H1 (cell line): ENCODE measurements at regions not wholly inside any gene's neighbourhood (a gene's known extent, or its start where the extent isn't known, plus 50 kb on each side); places are given as distances from the start of the nearest gene placed in this dataset.

Experiments
- CTCF ChIA-PET: fragments of 300-600 bp; sonication (Branson Sonifier 250); formaldehyde crosslinking; loops from one replicate; lab custom pipeline; 2021; ENCODE audit not compliant: partially characterized antibody; lab: Charles Lee
- POLR2A ChIA-PET: fragments of 300-600 bp; sonication (Branson Sonifier 250); formaldehyde crosslinking; loops from one replicate; lab custom pipeline; 2021; ENCODE audit warnings: inconsistent platforms; ENCODE audit not compliant: partially characterized antibody; lab: Charles Lee
- DNase-seq, 2 experiments: peaks; one replicate each; pipeline versions ENCODE4 v3.0.0 to v3.0.0-alpha.2; 2010 to 2022; ENCODE audit warnings: low spot score in 2 of 2, low read depth in 1 of 2, mixed read lengths in 1 of 2
- FAIRE-seq: peaks from 2 replicates; lab custom pipeline; 2011; peaks lifted over from hg19 to GRCh38; lab: Jason Lieb, UNC
- H2AFZ ChIP-seq: 2 replicates; pipeline ENCODE4 v1.8.1; 2012; ENCODE audit warnings: low read length, inconsistent platforms
- H2AK5ac ChIP-seq: 2 replicates; pipeline ENCODE4 v1.6.1; 2013; ENCODE audit warnings: low read depth, low read length
- H2BK120ac ChIP-seq: replicated peaks from 2 replicates; pipeline ENCODE3; 2013; ENCODE audit warnings: low read depth, low read length, inconsistent platforms
- H2BK12ac ChIP-seq: 2 replicates; pipeline ENCODE4 v1.6.1; 2013; ENCODE audit warnings: low read depth, low read length
- H2BK15ac ChIP-seq: 2 replicates; pipeline ENCODE4 v1.6.1; 2013; ENCODE audit warnings: low read length
- H2BK20ac ChIP-seq: 2 replicates; pipeline ENCODE4 v1.6.1; 2013; ENCODE audit warnings: low read length
- H2BK5ac ChIP-seq: 2 replicates; pipeline ENCODE4 v1.6.1; 2013; ENCODE audit warnings: low read depth, low read length
- H3K14ac ChIP-seq: 2 replicates; pipeline ENCODE4 v1.6.1; 2013; ENCODE audit warnings: inconsistent platforms; ENCODE audit not compliant: insufficient read length
- H3K18ac ChIP-seq: 2 replicates; pipeline ENCODE4 v1.6.1; 2013; ENCODE audit warnings: low read length; ENCODE audit errors: extremely low read depth
- H3K23ac ChIP-seq: 2 replicates; pipeline ENCODE4 v1.6.1; 2013; ENCODE audit warnings: inconsistent platforms; ENCODE audit not compliant: insufficient read length
- H3K23me2 ChIP-seq: 2 replicates; pipeline ENCODE4 v1.6.1; 2013; ENCODE audit warnings: low read depth, low read length
- H3K27ac ChIP-seq: 2 replicates; pipeline ENCODE4 v1.6.1; 2011; ENCODE audit warnings: low read depth, low read length, inconsistent platforms
- H3K27me3 ChIP-seq, 4 experiments: replicated peaks in 1 of 4; 1 replicate in 1 of 4; 2 replicates in 3 of 4; pipeline versions ENCODE4 v1.6.1 to v1.8.1; 2011 to 2013; ENCODE audit warnings: low read length in 3 of 4, mild to moderate bottlenecking in 3 of 4, inconsistent platforms in 2 of 4, mixed read lengths in 2 of 4, moderate library complexity in 1 of 4; ENCODE audit not compliant: control insufficient read depth in 3 of 4, insufficient read depth in 3 of 4; ENCODE audit errors: extremely low read depth in 1 of 4
- H3K36me3 ChIP-seq, 4 experiments: 2 replicates each; pipeline versions ENCODE4 v1.6.1 to v1.8.1; 2011 to 2013; ENCODE audit warnings: mild to moderate bottlenecking in 4 of 4, low read length in 3 of 4, moderate library complexity in 2 of 4, control low read depth in 1 of 4, inconsistent platforms in 1 of 4; ENCODE audit not compliant: insufficient read depth in 4 of 4, control insufficient read depth in 2 of 4
- H3K4ac ChIP-seq: replicated peaks from 2 replicates; pipeline ENCODE3; 2013; ENCODE audit warnings: low read length, low read depth, mixed read lengths, inconsistent platforms; ENCODE audit not compliant: insufficient read length
- H3K4me1 ChIP-seq, 4 experiments: replicated peaks in 1 of 4; 1 replicate in 1 of 4; 2 replicates in 3 of 4; pipeline versions ENCODE4 v1.6.1 to v1.8.1; 2011 to 2013; ENCODE audit warnings: low read length in 3 of 4, inconsistent platforms in 2 of 4, mixed read lengths in 1 of 4; ENCODE audit not compliant: insufficient read depth in 4 of 4, control insufficient read depth in 3 of 4
- H3K4me2 ChIP-seq, 2 experiments: 2 replicates each; pipeline versions ENCODE4 v1.6.1 to v1.8.1; 2011 to 2013; ENCODE audit warnings: low read depth in 2 of 2, low read length in 2 of 2, control low read depth in 1 of 2, inconsistent platforms in 1 of 2, mild to moderate bottlenecking in 1 of 2; ENCODE audit not compliant: insufficient read depth in 1 of 2
- H3K4me3 ChIP-seq, 4 experiments: fragments of 200-600, 300-600 bp in 1 of 4; sonication (generic), shearing (Covaris generic), sonication (Bioruptor Twin) in 1 of 4; 2 replicates each; pipeline versions ENCODE4 v1.5.1 to v1.8.1; 2011 to 2016; ENCODE audit warnings: low read length in 4 of 4, low read depth in 3 of 4, control low read depth in 2 of 4, inconsistent platforms in 2 of 4, mild to moderate bottlenecking in 2 of 4, mixed read lengths in 1 of 4, moderate library complexity in 1 of 4; ENCODE audit not compliant: insufficient read depth in 2 of 4; ENCODE audit errors: extremely low read depth in 1 of 4
- H3K56ac ChIP-seq: replicated peaks from 2 replicates; pipeline ENCODE3; 2013; ENCODE audit warnings: low read depth, mild to moderate bottlenecking, mixed read lengths, low read length, inconsistent platforms; ENCODE audit not compliant: insufficient read length
- H3K79me1 ChIP-seq: 2 replicates; pipeline ENCODE4 v1.6.1; 2013; ENCODE audit warnings: low read depth, low read length, control low read depth
- H3K79me2 ChIP-seq, 2 experiments: 2 replicates each; pipeline versions ENCODE4 v1.6.1 to v1.8.1; 2012 to 2013; ENCODE audit warnings: low read length in 2 of 2, mild to moderate bottlenecking in 2 of 2, inconsistent platforms in 1 of 2; ENCODE audit not compliant: insufficient read depth in 2 of 2, control insufficient read depth in 1 of 2
- H3K9ac ChIP-seq, 4 experiments: replicated peaks in 1 of 4; 1 replicate in 1 of 4; 2 replicates in 3 of 4; pipeline versions ENCODE4 v1.6.1 to v1.8.1; 2011 to 2013; ENCODE audit warnings: low read depth in 3 of 4, low read length in 3 of 4, control low read depth in 2 of 4, mild to moderate bottlenecking in 2 of 4, moderate library complexity in 2 of 4, inconsistent platforms in 1 of 4; ENCODE audit errors: extremely low read depth in 1 of 4
- H3K9me3 ChIP-seq, 2 experiments: 2 replicates each; pipeline versions ENCODE4 v1.6.1 to v1.8.1; 2012 to 2013; ENCODE audit warnings: mild to moderate bottlenecking in 2 of 2, moderate library complexity in 2 of 2, control low read depth in 1 of 2, inconsistent platforms in 1 of 2, low read depth in 1 of 2, low read length in 1 of 2, mixed read lengths in 1 of 2; ENCODE audit not compliant: insufficient read depth in 2 of 2
- H4K20me1 ChIP-seq, 2 experiments: replicated peaks in 1 of 2; 2 replicates each; pipeline versions ENCODE3 to v1.8.1; 2011 to 2013; ENCODE audit warnings: inconsistent platforms in 2 of 2, low read length in 2 of 2, mild to moderate bottlenecking in 1 of 2; ENCODE audit not compliant: insufficient read depth in 2 of 2, control insufficient read depth in 1 of 2
- H4K5ac ChIP-seq: 2 replicates; pipeline ENCODE4 v1.6.1; 2013; ENCODE audit warnings: low read length, low read depth, mixed read lengths, inconsistent platforms; ENCODE audit not compliant: insufficient read length
- H4K8ac ChIP-seq: 2 replicates; pipeline ENCODE4 v1.8.0; 2013; ENCODE audit warnings: mild to moderate bottlenecking, moderate library complexity, low read length, inconsistent platforms; ENCODE audit not compliant: insufficient read depth; ENCODE audit errors: extremely low read depth
- H4K91ac ChIP-seq: replicated peaks from 2 replicates; pipeline ENCODE3; 2013; ENCODE audit warnings: low read length, mixed read lengths, inconsistent platforms; ENCODE audit not compliant: insufficient read length
- ATF3 ChIP-seq: IDR thresholded peaks from 2 replicates; pipeline ENCODE4 v1.6.1; 2011; ENCODE audit warnings: low read depth, mild to moderate bottlenecking, low read length; ENCODE audit not compliant: insufficient read depth
- CBX5 ChIP-seq: fragments of 300-800, 300-1000 bp; sonication (generic); IDR thresholded peaks from 2 replicates; pipeline ENCODE4 v1.7.1; 2016; ENCODE audit warnings: antibody characterized with exemption, low read length, low read depth
- CEBPB ChIP-seq: IDR thresholded peaks from 2 replicates; pipeline ENCODE4 v1.6.1; 2012; ENCODE audit warnings: low read depth, low read length
- CTBP2 ChIP-seq: IDR thresholded peaks from 2 replicates; pipeline ENCODE4 v1.7.0; 2011; ENCODE audit warnings: borderline replicate concordance, mild to moderate bottlenecking, moderate library complexity, mixed read lengths, low read length; ENCODE audit not compliant: insufficient read depth, insufficient read length
- POLR2AphosphoS5 ChIP-seq: IDR thresholded peaks from 2 replicates; pipeline ENCODE4 v1.6.1; 2011; ENCODE audit warnings: low read depth, low read length
- RXRA ChIP-seq: IDR thresholded peaks from 2 replicates; pipeline ENCODE4 v1.6.1; 2011; ENCODE audit warnings: low read depth, mild to moderate bottlenecking, low read length, moderate library complexity; ENCODE audit not compliant: insufficient read depth
- SIN3A ChIP-seq, 2 experiments: IDR thresholded peaks in 1 of 2; conservative IDR thresholded peaks in 1 of 2; 2 replicates each; pipeline ENCODE4 v1.6.1; 2011 to 2012; ENCODE audit warnings: low read length in 2 of 2, improper control_type of control experiment in 1 of 2, low read depth in 1 of 2, mild to moderate bottlenecking in 1 of 2
- SP1 ChIP-seq: IDR thresholded peaks from 2 replicates; pipeline ENCODE4 v1.6.1; 2011; ENCODE audit warnings: low read depth, low read length
- SRF ChIP-seq: IDR thresholded peaks from 2 replicates; pipeline ENCODE4 v1.6.1; 2011; ENCODE audit warnings: mild to moderate bottlenecking, low read depth, low read length, moderate library complexity
- TAF7 ChIP-seq: optimal IDR thresholded peaks from 2 replicates; pipeline ENCODE3; 2011; ENCODE audit warnings: low read depth, mild to moderate bottlenecking, inconsistent platforms, low read length, moderate library complexity, borderline replicate concordance
- YY1 ChIP-seq: IDR thresholded peaks from 2 replicates; pipeline ENCODE4 v1.6.1; 2011; ENCODE audit warnings: low read depth, mild to moderate bottlenecking, low read length
- WGBS, 2 experiments: shearing (Covaris generic) in 1 of 2; methylation state at CpG; one replicate each; pipeline versions ENCODE4 v1.1.6 to v1.1.7; 2013 to 2015; ENCODE audit warnings: low lambda C conversion rate in 2 of 2, mixed read lengths in 2 of 2, inconsistent platforms in 1 of 2, low coverage in 1 of 2, missing lambda C conversion rate in 1 of 2; ENCODE audit not compliant: insufficient replicate concordance in 2 of 2, insufficient coverage in 1 of 2, insufficient read length in 1 of 2; ENCODE audit errors: extremely low coverage in 1 of 2, missing lambda C conversion rate in 1 of 2; 5-methylcytosine and 5-hydroxymethylcytosine counted together
- TF ChIP-seq, protein P1 (sequence below), 3 experiments: IDR thresholded peaks; 1 replicate in 2 of 3; 2 replicates in 1 of 3; pipeline versions ENCODE4 v1.5.1 to v1.6.1; 2011; ENCODE audit warnings: low read length in 3 of 3, mild to moderate bottlenecking in 3 of 3, inconsistent platforms in 2 of 3, low read depth in 1 of 3, moderate library complexity in 1 of 3; ENCODE audit not compliant: insufficient read depth in 1 of 3; ENCODE audit errors: control extremely low read depth in 1 of 3

GRCh38 chr6:164057876-164058275 lies 643.4 kb downstream of the QKI start:
- no peak overlapping the region for H3K4me2 ChIP-seq
- H3K79me1 ChIP-seq: no peaks in the 10 kb centered on the region
- POLR2A ChIA-PET: no interaction called here
- no peaks in the 10 kb centered on the region for H3K79me2 ChIP-seq
- FAIRE-seq: no peak
- H4K8ac ChIP-seq: no peak overlapping the region
- H2BK20ac ChIP-seq: no peak overlapping the region
- H2BK5ac ChIP-seq: no peak overlapping the region
- H2AK5ac ChIP-seq: no peak overlapping the region
- 94% methylated on average over 5 of the region's 5 CpGs; no CpG with 5 or more reads in 1 of the 2 experiments for whole genome bisulfite sequencing, 2 experiments
- peaks cover 0 to 8% of the 10 kb centered on the region in 2 experiments; a peak in 2 of 4 replicates for H3K9me3 ChIP-seq
- no peak overlapping the region for H3K23ac ChIP-seq
- CTCF ChIA-PET: no interaction called here
- H2BK15ac ChIP-seq: no peak overlapping the region
- H2AFZ ChIP-seq: no peak overlapping the region
- H4K5ac ChIP-seq: no peak overlapping the region
- no peaks in the 10 kb centered on the region for H3K36me3 ChIP-seq
- no peak overlapping the region for H3K18ac ChIP-seq
- H3K4ac ChIP-seq: no peak overlapping the region
- no peak overlapping the region for H3K14ac ChIP-seq
- no peak for DNase-seq
- H3K27me3 ChIP-seq: no peaks in the 10 kb centered on the region
- H4K20me1 ChIP-seq: no peaks in the 10 kb centered on the region
- no peak overlapping the region for H2BK12ac ChIP-seq
- H3K9ac ChIP-seq: no peak overlapping the region
- no peak overlapping the region for H4K91ac ChIP-seq
- H3K23me2 ChIP-seq: no peaks in the 10 kb centered on the region
- H2BK120ac ChIP-seq: no peak overlapping the region
- no peak overlapping the region for H3K56ac ChIP-seq
- H3K4me3 ChIP-seq: no peak overlapping the region
- H3K27ac ChIP-seq: no peak overlapping the region
- no peaks in the 10 kb centered on the region for H3K4me1 ChIP-seq
- TF ChIP-seq TAF7 (no peak), SP1 (no peak), SRF (no peak), CTBP2 (no peak), SIN3A (conservative IDR thresholded peaks at IDR 0.05 in 1 of 2, IDR thresholded peaks at IDR 0.05 in 1 of 2; ENCODE audit: low read depth in 1 of 2, low read length in 2 of 2) (no peak), CEBPB (no peak), YY1 (no peak), POLR2AphosphoS5 (no peak), CBX5 (no peak), RXRA (no peak), ATF3 (no peak)
- TF ChIP-seq, protein P1, sequence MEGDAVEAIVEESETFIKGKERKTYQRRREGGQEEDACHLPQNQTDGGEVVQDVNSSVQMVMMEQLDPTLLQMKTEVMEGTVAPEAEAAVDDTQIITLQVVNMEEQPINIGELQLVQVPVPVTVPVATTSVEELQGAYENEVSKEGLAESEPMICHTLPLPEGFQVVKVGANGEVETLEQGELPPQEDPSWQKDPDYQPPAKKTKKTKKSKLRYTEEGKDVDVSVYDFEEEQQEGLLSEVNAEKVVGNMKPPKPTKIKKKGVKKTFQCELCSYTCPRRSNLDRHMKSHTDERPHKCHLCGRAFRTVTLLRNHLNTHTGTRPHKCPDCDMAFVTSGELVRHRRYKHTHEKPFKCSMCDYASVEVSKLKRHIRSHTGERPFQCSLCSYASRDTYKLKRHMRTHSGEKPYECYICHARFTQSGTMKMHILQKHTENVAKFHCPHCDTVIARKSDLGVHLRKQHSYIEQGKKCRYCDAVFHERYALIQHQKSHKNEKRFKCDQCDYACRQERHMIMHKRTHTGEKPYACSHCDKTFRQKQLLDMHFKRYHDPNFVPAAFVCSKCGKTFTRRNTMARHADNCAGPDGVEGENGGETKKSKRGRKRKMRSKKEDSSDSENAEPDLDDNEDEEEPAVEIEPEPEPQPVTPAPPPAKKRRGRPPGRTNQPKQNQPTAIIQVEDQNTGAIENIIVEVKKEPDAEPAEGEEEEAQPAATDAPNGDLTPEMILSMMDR (IDR thresholded peaks at IDR 0.05; ENCODE audit: control extremely low read depth in 1 of 3, insufficient read depth in 1 of 3, low read depth in 1 of 3, low read length in 3 of 3): no peak
